NCI-H2196 (cell line): ENCODE measurements at regions not wholly inside any gene's neighbourhood (a gene's known extent, or its start where the extent isn't known, plus 50 kb on each side); places are given as distances from the start of the nearest gene placed in this dataset.
A peak's percentile ranks its signal among the peaks of the same experiment; 100 is the strongest.
"Not testable (repeated sequence)": the region's sequence is repeated elsewhere in the genome, so short reads cannot be mapped to it uniquely, and the experiment has no call there.

Source experiments
- DNase-seq: peaks from one replicate; lab custom pipeline; 2025; ENCODE audit not compliant: unreplicated experiment; lab: John Stamatoyannopoulos, UW

DNA sequence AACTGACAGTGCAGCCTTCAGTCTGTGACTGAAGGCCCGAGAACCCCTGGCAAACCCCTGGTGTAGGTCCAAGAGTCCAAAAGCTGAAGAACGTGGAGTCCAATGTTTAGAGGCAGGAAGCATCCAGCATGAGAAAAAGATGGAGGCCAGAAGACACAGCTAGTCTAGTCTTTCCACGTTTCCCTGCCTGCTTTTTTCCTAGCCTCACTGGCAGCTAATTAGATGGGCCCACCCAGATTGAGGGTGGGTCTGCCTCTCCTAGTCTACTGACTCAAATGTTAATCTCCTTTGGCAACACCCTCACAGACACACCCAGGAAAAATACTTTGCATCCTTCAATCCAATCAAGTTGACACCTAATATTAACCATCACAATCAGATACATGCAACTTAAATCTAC lies 87.8 kb downstream of the TENT5D start:
- DNase-seq: not testable (repeated sequence)

DNA sequence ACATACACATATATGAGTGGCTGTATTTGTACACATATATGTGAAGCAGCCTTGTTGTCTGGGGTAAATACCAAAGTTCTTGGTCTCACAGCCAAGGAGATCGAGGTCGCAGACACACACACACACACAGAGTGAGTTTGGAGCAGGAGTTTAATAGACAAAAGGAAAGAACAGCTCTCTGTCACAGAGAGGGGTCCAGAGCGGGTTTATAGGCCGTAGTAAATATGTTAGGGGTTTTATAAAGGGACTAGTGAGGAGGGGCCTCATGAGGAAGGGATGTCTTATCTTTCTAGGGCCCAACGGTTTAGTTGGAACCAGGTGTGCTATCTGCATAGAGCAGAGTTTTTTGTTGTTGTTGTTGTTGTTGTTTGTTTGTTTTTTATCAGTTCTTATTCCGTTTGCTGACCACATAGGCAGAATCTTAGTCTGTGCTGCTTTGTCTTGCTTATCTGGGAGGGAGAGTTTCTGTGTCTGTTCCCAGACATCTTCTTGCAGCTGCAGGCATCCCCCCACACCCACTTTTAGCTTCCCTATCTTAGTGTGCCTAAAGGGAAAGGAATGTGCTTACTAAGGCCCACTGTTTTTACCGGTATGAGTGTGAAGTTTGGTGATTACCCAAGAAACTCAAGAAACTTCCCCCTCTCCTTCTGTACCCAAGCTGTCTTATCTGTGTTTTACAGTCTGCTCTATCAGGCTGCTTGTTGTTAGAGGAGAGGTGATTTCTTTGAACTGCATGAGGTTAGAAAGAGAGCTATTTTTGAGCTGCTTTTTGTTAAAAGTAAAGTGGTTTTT lies 91.9 kb downstream of the TENT5D start:
- DNase-seq: no peak

DNA sequence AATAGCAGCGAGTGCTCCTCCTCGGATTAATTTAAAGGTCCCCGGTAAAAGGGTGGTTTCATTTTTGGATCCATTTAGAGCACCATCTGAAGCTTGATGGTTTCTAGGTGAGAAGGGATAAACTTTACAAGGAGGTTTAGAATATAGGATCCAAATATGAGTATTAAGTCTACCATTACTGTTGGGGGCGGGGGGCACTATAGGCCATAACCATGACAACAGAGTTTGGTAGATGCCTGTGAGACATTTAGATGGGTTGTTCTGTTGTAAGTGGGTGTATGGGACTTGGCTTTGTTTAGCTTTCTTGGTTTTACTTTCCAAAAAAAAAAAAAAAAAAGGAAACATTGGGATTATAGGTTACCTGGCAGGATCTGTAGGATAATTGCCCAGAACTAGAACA lies 92.7 kb downstream of the TENT5D start:
- DNase-seq: no peak

DNA sequence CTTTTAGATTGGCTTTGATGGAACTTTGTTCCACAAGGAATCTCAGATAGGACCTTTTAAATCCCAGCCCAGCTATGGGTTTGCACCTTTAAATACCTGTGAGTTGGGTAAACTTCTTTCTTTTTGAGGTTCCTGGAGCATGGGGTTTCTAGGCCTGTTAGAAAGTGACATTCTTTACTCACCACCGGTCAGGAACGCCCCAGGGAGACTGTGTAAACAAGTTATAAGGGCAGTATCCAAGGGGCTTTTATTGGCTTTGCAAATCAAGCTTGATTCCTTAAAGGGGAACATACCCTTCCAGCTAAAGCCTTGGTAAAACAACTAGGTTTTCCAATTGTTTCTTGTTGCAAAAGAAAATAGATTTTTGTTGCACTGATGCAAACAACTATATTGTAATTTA lies 93.4 kb downstream of the TENT5D start:
- DNase-seq: no peak

DNA sequence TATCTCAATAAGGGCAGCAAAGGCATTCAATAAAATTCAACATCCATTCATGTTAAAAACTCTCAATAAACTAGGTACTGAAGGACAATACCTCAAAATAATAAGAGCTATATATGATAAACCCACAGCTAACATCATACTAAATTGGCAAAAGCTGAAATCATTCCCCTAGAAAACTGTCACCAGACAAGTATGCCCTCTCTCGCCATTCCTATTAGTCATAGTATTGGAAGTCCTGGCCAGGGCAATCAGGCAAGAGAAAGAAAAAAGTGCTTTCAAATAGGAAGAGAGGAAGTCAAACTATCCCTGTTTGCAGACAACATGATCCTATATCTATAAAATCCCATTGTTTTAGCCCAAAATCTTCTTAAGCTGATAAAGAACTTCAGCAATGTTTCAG lies 116.8 kb downstream of the TENT5D start:
- DNase-seq: no peak

DNA sequence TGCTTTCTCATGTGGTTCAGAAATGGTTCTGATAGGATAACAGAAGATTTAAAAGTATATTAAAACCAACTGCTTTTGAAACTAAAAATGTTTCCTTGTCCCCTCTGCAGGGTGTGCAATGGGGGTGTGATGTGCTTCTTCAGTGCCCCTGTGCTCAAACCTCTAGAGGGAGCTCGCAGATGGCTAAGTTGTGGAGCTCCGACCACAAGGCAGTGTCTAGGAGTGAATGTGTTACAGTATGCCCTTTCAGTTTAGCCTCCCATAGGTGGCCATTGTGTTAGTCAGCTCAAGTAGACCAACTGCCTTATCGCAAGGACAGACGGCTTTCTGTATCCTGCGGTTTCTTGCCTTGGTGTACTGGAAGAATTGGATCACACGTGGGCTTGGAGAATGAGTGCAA lies 130.5 kb downstream of the TENT5D start:
- DNase-seq: no peak

DNA sequence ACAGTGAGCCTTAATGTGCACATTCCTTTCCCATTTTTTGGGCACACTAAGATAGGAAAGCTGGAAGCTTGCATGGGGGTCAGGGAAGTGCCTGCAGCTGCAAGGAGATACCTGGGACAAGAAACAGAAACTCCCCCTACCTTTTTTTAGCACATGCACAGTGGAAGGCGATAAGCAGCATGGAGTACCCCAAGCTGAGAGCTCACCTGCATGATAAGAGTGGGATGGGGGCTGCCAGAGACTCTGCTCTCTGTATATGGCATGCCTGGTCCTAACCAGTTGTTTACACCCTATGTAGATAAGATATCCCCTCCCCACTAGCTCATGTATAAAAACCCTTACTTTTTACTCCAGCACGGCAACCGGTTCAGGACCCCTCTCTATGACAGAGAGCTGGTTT lies 135.9 kb downstream of the TENT5D start:
- DNase-seq: no peak

DNA sequence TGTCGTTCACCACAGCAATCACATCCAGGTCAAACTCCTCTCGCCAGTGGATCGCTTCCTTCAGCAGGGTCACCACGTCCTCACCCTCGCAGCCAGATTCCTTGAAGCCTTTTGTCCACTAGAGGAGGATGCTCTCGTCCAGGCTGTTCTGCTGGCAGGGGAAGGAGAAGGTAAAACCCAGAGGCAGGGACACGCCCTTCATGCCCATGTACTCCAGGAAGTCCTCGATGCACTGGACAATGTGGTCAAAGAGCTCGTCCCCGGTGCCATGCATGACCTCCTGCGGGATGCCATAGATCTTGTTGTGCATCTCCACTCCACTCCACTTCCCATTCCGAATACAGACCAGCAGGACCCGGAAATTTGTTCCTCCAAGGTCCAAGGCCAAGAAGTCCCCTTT lies 152.4 kb downstream of the TENT5D start:
- no peak for DNase-seq

DNA sequence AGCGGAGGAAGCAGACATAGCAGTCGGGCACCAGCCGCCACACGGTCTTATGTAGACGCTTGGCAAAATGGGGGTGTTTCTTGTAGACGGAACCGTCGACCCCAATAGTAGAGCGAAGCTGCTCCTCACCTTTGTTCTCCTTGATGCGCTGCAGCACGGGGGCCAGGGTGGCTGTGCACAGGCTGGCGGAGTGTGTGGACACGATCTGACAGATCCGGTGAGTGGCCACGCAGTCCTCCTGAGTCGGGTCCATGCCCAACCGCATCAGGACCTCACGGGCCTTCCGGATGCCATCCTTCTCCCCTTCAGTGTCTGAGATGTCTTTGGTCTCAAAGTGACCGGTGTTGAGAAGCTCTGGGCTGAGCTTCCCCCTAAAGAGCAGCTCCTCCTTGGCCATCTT lies 153.0 kb downstream of the TENT5D start:
- DNase-seq: no peak

DNA sequence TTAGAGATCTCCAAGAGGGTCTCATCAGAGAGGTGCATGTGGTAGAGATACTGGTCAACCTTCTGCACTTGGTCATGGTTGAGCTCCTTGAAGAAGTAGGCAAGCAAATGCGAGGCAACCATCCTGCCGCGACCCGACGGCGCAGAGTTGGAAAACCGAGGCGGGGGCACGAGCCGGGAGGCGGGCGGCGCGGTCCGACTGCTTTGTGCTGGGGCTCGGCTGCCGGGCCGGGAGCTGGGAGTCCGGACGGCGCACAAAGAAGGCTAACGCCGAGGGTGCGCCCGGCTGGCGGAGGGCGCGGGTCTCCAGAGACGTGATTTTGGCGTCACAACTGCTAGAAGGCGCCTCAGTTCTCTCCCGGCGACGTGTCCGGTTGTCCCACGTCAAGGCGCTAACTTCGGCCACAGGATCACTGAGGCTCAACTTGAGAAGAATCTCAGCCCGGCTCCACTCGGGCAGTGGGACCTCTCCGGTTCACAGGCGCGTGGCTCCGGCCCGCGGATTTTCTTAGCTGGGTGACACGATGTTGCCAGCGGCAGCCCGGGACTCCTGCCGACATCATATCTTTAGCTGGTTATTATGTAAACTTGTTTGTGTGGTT lies 154.3 kb downstream of the TENT5D start:
- not testable (repeated sequence) for DNase-seq

DNA sequence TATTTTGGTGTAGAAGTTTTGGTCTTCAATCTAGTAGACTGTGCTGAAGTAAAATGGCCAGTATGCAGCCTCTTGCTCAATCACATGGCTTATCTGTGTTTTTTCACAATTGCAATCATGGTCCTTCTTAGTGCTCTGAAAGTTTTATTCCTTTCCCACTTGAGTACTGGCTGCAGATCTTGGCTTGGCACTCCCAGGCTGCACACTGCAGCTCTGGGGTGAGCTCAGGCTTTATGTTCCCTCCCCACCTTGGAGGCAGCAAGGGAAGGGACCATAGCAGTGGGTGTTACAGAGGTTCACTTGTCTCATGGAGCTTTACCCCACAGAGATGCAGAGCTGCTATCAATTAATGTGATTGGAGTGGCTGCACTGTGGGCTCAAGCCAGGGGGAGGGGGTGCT lies 156.0 kb downstream of the TENT5D start:
- DNase-seq: no peak

DNA sequence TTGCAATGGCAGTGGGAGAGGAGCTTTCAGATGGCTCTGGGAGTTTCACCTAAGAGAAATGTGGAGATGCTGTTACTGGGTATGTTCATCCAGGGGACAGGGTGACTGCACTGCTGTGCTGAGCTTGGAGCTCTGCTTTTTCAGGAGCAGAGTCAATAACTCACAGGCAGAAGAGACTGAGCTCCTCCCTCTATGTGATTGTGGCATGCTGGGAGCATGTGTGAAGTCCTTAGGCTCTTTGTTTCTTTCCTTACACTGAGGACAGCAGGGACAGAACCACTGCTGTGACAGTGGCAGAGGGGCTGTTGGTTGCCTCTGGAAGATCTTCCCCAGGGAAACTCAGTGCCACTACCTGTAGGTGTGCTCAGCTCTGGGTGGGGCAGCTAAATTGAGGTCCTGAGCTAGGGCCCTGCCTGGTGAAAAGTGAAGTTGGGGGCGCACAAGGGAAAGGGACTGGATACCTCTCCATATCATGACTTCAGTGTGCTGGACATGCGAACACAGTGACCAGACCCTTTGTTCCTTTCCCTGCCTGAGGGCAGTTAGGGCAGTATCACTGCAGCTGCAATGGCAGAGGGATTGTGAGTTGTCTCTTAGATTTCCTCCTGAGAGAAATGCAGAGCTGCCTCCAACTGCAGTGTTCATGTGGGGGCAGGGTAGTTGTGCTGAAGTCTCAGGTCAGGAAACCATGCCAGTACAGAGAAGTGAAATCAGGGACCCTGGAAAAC lies 156.7 kb downstream of the TENT5D start:
- no peak for DNase-seq

DNA sequence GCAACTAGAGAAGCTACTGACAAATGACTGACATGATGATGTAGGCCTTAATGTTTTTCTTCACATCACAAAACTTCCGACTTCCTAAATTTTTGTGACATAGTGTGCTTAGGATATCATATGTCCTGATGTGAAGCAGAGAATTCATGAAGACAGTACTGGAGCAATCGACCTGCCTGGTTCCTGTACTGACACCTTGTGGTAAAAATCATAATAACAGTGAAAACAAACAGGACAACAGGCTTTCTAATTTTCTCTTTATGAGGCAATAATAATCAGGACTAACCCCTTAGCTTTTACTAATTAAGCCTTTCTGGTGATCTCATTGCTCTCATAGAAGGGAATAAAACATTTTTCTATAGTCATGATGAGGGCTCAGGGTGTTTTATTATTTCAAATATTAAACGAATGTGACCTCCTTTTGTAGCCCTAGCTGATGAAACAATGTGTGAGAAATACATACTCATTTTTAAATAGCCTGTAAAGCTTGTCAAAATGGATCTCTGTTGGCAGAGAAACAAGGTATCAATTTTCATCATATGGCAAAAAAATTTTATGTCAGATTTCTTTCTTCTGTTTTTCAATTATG lies 158.4 kb downstream of the TENT5D start:
- DNase-seq: peak; percentile 22

DNA sequence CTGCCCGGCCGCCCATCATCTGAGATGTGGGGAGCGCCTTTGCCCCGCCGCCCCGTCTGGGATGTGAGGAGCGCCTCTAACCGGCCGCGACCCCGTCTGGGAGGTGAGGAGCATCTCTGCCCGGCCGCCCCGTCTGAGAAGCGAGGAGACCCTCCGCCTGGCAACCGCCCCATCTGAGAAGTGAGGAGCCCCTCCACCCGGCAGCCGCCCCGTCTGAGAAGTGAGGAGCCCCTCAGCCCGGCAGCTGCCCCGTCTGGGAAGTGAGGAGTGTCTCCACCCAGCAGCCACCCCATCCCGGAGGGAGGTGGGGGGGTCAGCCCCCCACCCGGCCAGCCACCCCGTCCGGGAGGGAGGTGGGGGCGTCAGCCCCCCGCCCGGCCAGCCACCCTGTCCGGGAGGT lies 170.7 kb downstream of the TENT5D start:
- DNase-seq: not testable (repeated sequence)

DNA sequence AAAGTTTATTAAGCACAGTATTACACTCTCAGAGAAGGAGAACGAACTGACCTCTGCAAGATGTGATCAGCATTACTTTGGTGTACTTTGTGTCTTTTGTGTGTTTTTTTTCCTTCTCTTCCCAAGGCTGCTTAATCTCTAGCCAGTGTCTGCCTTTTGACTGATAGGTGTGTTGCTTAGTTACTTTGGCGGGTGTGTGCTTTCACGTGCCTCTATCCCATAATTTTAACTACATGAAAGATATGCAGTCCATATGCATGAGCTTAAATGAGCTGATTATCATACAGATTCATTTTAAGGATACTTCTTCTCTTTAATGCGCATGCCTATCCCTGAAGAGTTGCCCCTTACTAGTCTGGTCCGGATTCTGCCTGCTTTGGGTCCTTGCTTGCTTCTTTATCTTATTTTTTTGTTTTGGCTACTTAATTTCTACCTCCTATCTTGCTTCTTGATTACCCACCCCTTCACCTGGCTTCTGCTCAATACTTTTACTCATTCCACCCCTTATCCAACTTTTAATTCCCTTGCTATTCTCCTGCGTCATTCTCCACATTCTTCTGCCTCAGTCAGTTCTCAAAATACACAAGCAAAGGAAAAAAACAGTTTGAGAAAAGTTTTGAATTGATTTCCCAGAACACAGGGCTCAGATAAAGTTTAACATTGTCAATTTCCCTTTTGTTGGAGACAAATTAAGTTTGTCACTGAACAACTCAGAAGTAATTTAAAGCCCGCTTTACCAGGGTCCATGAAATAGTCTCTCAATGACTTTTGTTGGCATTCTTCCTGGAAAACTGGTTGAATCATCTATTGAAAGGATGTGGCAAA lies 182.0 kb downstream of the TENT5D start:
- DNase-seq: no peak
